ENCODE measurements at regions not wholly inside any gene's neighbourhood (a gene's known extent, or its start where the extent isn't known, plus 50 kb on each side); places are given as distances from the start of the nearest gene placed in this dataset.

GRCh38 chr14:30195941-30196340 is 268.3 kb upstream of the PRKD1 start:
- TF ChIP-seq EP300 (IDR thresholded peaks at IDR 0.05): no peak
- TF ChIP-seq CTCF (IDR thresholded peaks at IDR 0.05): no peak
- TF ChIP-seq POLR2A (IDR thresholded peaks at IDR 0.05): no peak

All from ovary (tissue), 3 donors.